ENCODE measurements at regions not wholly inside any gene's neighbourhood (a gene's known extent, or its start where the extent isn't known, plus 50 kb on each side); places are given as distances from the start of the nearest gene placed in this dataset.

- TF ChIP-seq POLR2A (IDR thresholded peaks at IDR 0.05; ENCODE audit: low read depth, low read length) (no peak), PAX5 (IDR thresholded peaks at IDR 0.05; ENCODE audit: insufficient read depth, low read length, severe bottlenecking) (no peak), TAF1 (IDR thresholded peaks at IDR 0.05; ENCODE audit: low read depth, low read length) (no peak)
Measured at GRCh38 chr2:176854062-176854461, 358.5 kb upstream of the HNRNPA3 start.

Measured in GM12891 (cell line).